ENCODE measurements at regions not wholly inside any gene's neighbourhood (a gene's known extent, or its start where the extent isn't known, plus 50 kb on each side); places are given as distances from the start of the nearest gene placed in this dataset.

- TF ChIP-seq, protein P1, sequence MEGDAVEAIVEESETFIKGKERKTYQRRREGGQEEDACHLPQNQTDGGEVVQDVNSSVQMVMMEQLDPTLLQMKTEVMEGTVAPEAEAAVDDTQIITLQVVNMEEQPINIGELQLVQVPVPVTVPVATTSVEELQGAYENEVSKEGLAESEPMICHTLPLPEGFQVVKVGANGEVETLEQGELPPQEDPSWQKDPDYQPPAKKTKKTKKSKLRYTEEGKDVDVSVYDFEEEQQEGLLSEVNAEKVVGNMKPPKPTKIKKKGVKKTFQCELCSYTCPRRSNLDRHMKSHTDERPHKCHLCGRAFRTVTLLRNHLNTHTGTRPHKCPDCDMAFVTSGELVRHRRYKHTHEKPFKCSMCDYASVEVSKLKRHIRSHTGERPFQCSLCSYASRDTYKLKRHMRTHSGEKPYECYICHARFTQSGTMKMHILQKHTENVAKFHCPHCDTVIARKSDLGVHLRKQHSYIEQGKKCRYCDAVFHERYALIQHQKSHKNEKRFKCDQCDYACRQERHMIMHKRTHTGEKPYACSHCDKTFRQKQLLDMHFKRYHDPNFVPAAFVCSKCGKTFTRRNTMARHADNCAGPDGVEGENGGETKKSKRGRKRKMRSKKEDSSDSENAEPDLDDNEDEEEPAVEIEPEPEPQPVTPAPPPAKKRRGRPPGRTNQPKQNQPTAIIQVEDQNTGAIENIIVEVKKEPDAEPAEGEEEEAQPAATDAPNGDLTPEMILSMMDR (IDR thresholded peaks at IDR 0.05): no peak
Measured at GRCh38 chr10:117078168-117078837, 59.8 kb downstream of the VAX1 start.

- TF ChIP-seq, protein P1 (IDR thresholded peaks at IDR 0.05): no peak
Measured at GRCh38 chr10:117075064-117075463, 63.0 kb downstream of the VAX1 start.

DNA sequence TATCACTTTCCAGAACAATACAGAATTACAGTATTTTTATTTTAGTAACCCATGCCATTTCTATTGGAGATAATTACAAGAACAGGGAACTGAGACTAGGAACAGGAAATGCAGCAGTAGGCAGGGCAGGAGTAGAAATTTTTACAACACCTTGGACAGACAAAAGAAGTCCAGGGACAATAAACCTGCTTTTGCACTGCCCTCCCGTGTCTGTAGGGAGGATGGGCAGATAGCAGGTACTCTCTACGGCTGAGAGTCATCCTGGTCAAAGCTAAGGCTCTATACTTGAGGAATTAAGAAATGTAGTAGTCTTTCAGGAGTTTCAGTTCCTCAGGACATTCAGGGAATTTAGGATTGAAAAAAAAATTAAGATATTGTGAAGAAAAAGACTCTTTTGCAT is 63.4 kb downstream of the VAX1 start:
- TF ChIP-seq, protein P1 (IDR thresholded peaks at IDR 0.05): peak; percentile 56

- TF ChIP-seq, protein P1 (IDR thresholded peaks at IDR 0.05): no peak
Measured at GRCh38 chr10:117071286-117072050, 66.5 kb upstream of the SHTN1 start.
